HG03558 (cell line): ENCODE measurements at regions not wholly inside any gene's neighbourhood (a gene's known extent, or its start where the extent isn't known, plus 50 kb on each side); places are given as distances from the start of the nearest gene placed in this dataset.

ENCODE experiments used
- ATAC-seq: cut with Tn5 transposase; IDR thresholded peaks from one replicate; pipeline ENCODE4 v1.9.1; 2021; ENCODE audit warnings: moderate number of reproducible peaks; ENCODE audit not compliant: unreplicated experiment; ENCODE audit errors: extremely low read depth

DNA sequence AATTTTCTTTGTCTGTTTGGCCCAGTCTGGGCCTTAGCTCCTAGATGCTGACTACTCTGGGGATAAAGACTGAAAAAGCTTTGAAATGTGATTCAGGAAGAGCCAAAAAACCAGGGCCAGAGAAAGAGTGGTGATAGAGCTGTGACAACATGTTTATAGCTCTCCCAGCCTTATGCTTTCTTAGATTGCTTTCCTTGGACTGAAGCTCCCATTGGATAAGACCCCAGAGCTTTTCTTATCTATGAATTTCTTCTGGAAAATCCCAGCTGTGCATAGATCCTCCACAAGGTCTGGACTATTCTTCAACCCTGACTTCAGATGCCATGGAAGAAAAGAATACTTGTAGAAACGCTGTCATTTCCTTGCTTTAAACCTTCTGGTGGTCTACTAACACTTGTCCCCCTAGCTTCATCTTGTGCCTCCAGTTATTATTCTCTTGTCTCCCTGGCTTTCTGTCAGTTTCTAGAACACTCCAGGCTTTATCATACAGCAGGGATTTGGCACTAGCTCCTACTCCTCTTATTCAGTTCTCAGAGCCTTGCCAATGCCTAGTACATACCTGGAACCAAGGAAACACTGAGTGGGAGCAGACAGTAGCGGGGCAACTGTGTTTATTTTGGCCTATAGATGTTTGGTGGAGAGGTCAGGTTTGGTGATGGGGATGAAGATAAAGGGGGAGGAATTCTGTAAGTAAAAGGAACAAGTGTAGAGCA lies 57.1 kb upstream of the TEX13D start:
- ATAC-seq: no peak

DNA sequence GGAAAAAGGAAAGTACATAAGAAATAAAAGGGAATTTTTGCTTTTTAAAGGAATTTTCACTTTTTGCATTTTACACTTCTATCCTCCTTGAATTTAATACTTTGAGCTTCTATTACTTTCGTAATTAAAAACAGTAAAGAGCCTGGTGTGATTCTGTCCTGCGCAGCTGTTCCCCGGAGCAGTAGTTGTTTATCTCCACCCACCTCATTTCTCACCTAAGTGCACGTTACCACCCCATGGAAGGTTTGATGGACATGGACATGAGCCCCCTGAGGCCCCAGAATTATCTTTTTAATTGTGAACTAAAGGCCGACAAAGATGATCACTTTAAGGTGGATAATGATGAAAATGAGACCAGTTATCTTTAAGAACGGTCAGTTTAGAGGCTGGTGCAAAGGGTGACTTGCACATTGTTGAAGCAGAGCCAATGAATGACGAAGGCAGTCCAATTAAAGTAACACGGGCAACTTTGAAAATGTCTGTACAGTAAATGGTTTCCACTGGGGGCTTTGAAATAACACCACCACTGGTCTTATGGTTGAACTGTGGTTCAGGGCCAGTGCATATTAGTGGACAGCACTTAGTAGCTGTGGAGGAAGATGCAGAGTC lies 52.1 kb upstream of the TEX13D start:
- ATAC-seq: no peak

DNA sequence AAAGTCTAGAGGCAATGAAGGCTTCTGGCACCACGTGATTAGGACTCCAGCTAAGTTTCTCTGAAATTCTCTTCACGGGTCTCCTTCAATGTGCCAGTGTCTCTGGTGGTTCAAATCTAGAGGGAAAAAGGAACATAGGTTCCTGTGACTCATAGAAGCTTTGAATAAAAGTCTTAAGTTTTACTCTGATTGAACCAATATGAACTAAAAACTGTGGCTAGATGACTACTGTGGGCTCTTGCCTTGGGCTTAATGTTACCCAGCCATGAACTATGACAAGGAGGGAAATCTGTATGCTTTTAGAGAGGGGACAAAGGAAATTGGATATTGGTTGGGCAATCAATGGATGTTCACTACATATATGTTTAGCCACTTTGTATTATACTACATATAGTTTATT lies 49.9 kb upstream of the TEX13D start:
- no peak for ATAC-seq
